Natural killer cell (primary cell): ENCODE measurements at regions not wholly inside any gene's neighbourhood (a gene's known extent, or its start where the extent isn't known, plus 50 kb on each side); places are given as distances from the start of the nearest gene placed in this dataset.

Source experiments
- ATAC-seq, 3 donors: fragments of 150-1000 bp in 2 of 3; fragments of 200-7000 bp in 1 of 3; cut with Tn5 transposase; 1 replicate in 1 of 3; 2 replicates in 2 of 3; pipeline ENCODE4 v1.10.0; 2021; ENCODE audit warnings: mild to moderate bottlenecking in 2 of 3, moderate library complexity in 2 of 3
- DNase-seq, 2 donors: peaks; one replicate each; pipeline versions ENCODE4 v3.0.0 to v3.0.0-alpha.2; 2013 to 2021; ENCODE audit warnings: mixed read lengths in 1 of 2
- H3K27ac ChIP-seq: one replicate; pipeline ENCODE4 v1.5.1; 2013; ENCODE audit warnings: mild to moderate bottlenecking, low read length
- H3K27me3 ChIP-seq: one replicate; pipeline ENCODE4 v1.6.1; 2013; ENCODE audit warnings: low read length; ENCODE audit not compliant: control insufficient read depth, insufficient read depth
- H3K36me3 ChIP-seq: one replicate; pipeline ENCODE4 v1.6.1; 2013; ENCODE audit warnings: low read length; ENCODE audit not compliant: control insufficient read depth, insufficient read depth
- H3K4me1 ChIP-seq: one replicate; pipeline ENCODE4 v1.6.1; 2013; ENCODE audit warnings: low read length; ENCODE audit not compliant: control insufficient read depth, insufficient read depth
- H3K4me3 ChIP-seq: one replicate; pipeline ENCODE4 v1.5.1; 2013; ENCODE audit warnings: low read length
- H3K9me3 ChIP-seq: one replicate; pipeline ENCODE4 v1.6.1; 2013; ENCODE audit warnings: low read length; ENCODE audit not compliant: control insufficient read depth, insufficient read depth
- H3K27ac Mint-ChIP-seq, 2 donors: one replicate each; pipeline ENCODE4 v1.8.0; 2022; ENCODE audit warnings: mild to moderate bottlenecking in 2 of 2, mixed read lengths in 2 of 2, moderate library complexity in 1 of 2
- H3K27me3 Mint-ChIP-seq, 2 donors: one replicate each; pipeline ENCODE4 v1.8.0; 2022; ENCODE audit warnings: low read depth in 2 of 2, mixed read lengths in 2 of 2
- H3K36me3 Mint-ChIP-seq: one replicate; pipeline ENCODE4 v1.8.0; 2022; ENCODE audit warnings: mixed read lengths
- H3K4me1 Mint-ChIP-seq, 2 donors: one replicate each; pipeline ENCODE4 v1.8.0; 2022; ENCODE audit warnings: mixed read lengths in 2 of 2
- H3K4me3 Mint-ChIP-seq: one replicate; pipeline ENCODE4 v1.8.0; 2022; ENCODE audit warnings: mild to moderate bottlenecking, moderate library complexity, mixed read lengths
- H3K9me3 Mint-ChIP-seq, 2 donors: one replicate each; pipeline ENCODE4 v1.8.0; 2022; ENCODE audit warnings: mixed read lengths in 2 of 2
- WGBS: methylation state at CpG from one replicate; pipeline ENCODE4 v1.1.7; 2013; ENCODE audit warnings: missing lambda C conversion rate; ENCODE audit not compliant: insufficient coverage; 5-methylcytosine and 5-hydroxymethylcytosine counted together
- intact Hi-C: fragments of 100-400 bp; cut with micrococcal nuclease; formaldehyde crosslinking; loops from one replicate; pipeline ENCODE4 v1.14.2; 2022
- TF ChIP-seq, protein P1 (sequence below): fragments of 200-600 bp; IDR thresholded peaks from one replicate; pipeline ENCODE4 v1.8.0; 2022; ENCODE audit warnings: antibody characterized with exemption

DNA sequence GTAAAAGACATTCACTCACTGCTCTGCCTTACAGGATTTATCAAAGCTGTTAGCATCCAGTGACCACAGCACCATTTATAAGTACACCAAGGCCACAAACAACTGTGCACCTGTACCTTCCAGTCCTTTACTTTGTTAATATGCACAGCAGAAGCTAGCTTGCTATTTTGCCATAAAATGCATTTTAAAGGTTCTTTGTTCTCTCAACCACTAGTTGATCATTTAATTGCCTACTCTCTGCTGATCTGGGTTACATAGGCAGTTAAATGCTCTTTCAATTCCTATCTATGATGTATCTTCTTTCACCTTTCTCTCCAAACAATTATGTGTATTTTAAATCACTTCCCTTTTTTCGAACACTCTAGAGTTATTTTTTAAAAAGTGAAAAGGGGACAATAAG lies 126.4 kb downstream of the SIPA1L2 start:
- Histone ChIP-seq H3K36me3 (no peaks in the 10 kb centered on the region), H3K27me3 (no peaks in the 10 kb centered on the region), H3K4me1 (no peaks in the 10 kb centered on the region), H3K27ac (no peak overlapping the region), H3K4me3 (no peak overlapping the region), H3K9me3 (no peaks in the 10 kb centered on the region)
- H3K36me3 Mint-ChIP-seq: no peaks in the 10 kb centered on the region
- no peak overlapping the region for H3K27ac Mint-ChIP-seq
- TF ChIP-seq, protein P1, sequence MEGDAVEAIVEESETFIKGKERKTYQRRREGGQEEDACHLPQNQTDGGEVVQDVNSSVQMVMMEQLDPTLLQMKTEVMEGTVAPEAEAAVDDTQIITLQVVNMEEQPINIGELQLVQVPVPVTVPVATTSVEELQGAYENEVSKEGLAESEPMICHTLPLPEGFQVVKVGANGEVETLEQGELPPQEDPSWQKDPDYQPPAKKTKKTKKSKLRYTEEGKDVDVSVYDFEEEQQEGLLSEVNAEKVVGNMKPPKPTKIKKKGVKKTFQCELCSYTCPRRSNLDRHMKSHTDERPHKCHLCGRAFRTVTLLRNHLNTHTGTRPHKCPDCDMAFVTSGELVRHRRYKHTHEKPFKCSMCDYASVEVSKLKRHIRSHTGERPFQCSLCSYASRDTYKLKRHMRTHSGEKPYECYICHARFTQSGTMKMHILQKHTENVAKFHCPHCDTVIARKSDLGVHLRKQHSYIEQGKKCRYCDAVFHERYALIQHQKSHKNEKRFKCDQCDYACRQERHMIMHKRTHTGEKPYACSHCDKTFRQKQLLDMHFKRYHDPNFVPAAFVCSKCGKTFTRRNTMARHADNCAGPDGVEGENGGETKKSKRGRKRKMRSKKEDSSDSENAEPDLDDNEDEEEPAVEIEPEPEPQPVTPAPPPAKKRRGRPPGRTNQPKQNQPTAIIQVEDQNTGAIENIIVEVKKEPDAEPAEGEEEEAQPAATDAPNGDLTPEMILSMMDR: no peak
- intact Hi-C loops: no loop called here
- no CpG with 5 or more reads among the region's 1 CpG for WGBS
- peaks cover 13 to 19% of the 10 kb centered on the region in 2 donors for H3K27me3 Mint-ChIP-seq
- ATAC-seq (no peak), DNase-seq (no peak)
- H3K4me3 Mint-ChIP-seq: no peak overlapping the region
- no peaks in the 10 kb centered on the region for H3K9me3 Mint-ChIP-seq
- H3K4me1 Mint-ChIP-seq: peaks cover 0 to 11% of the 10 kb centered on the region in 2 donors

DNA sequence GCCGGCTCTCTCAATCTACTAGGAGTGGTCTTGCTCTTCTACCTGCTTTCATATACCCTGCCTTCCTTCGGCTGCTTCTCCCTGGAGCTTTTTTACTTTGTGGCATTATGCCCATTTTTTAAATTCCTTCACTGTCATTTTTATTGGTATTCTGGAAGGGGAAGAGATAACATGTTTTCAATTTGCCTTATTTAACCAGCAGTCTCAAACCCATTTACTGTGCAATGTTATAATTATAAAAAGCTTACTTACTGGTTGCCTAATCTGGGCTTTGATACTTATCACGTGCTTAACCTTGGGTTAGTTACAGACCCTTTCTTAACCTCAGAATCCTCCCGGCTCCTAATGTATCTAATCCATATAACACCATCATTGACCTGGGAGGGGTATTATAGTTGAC lies 128.1 kb downstream of the SIPA1L2 start:
- 100% methylated on average over 1 of the region's 4 CpGs for WGBS

DNA sequence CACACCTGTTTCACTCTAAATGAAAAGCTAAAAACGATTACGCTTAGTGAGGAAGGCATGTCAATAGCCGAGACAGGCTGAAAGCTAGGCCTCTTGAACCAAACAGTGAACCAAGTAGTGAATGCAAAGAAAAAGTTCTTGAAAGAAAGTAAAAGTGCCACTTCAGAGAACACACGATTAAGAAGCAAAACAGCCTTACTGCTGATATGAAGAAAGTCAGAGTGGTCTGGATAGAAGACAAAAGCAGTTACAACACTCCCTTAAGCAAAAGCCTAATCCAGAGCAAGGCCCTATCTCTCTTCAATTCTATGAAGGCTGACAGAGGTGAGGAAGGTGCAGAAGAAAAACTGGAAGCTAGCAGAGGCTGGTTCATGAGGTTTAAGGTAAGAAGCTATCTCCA lies 130.7 kb downstream of the SIPA1L2 start:
- Mint-ChIP-seq H3K27me3 (peaks cover 7 to 15% of the 10 kb centered on the region in 2 donors), H3K4me3 (no peak overlapping the region), H3K27ac (no peak overlapping the region), H3K9me3 (no peaks in the 10 kb centered on the region), H3K36me3 (no peaks in the 10 kb centered on the region), H3K4me1 (no peaks in the 10 kb centered on the region)
- ATAC-seq (no peak), DNase-seq (no peak)
- no peak overlapping the region for H3K4me3 ChIP-seq
- H3K4me1 ChIP-seq: no peaks in the 10 kb centered on the region
- intact Hi-C loops: no loop called here
- H3K27me3 ChIP-seq: no peaks in the 10 kb centered on the region
- H3K9me3 ChIP-seq: no peaks in the 10 kb centered on the region
- H3K36me3 ChIP-seq: no peaks in the 10 kb centered on the region
- no peak overlapping the region for H3K27ac ChIP-seq
- 82% methylated on average over 4 of the region's 4 CpGs for WGBS
- TF ChIP-seq, protein P1: no peak

More for the DNA sequence above, 128.1 kb downstream of the SIPA1L2 start:
- DNase-seq: no peak
- Histone ChIP-seq H3K36me3 (no peaks in the 10 kb centered on the region), H3K9me3 (no peaks in the 10 kb centered on the region), H3K27me3 (no peaks in the 10 kb centered on the region), H3K4me1 (no peaks in the 10 kb centered on the region), H3K27ac (no peak overlapping the region), H3K4me3 (no peak overlapping the region)
- H3K4me1 Mint-ChIP-seq: peaks cover 0 to 11% of the 10 kb centered on the region in 2 donors
- TF ChIP-seq, protein P1: no peak
- H3K4me3 Mint-ChIP-seq: no peak overlapping the region
- no peak overlapping the region for H3K27ac Mint-ChIP-seq
- no peaks in the 10 kb centered on the region for H3K36me3 Mint-ChIP-seq
- intact Hi-C loops: no loop called here
- H3K9me3 Mint-ChIP-seq: no peaks in the 10 kb centered on the region
- no peak for ATAC-seq
- H3K27me3 Mint-ChIP-seq: peaks cover 13 to 18% of the 10 kb centered on the region in 2 donors

DNA sequence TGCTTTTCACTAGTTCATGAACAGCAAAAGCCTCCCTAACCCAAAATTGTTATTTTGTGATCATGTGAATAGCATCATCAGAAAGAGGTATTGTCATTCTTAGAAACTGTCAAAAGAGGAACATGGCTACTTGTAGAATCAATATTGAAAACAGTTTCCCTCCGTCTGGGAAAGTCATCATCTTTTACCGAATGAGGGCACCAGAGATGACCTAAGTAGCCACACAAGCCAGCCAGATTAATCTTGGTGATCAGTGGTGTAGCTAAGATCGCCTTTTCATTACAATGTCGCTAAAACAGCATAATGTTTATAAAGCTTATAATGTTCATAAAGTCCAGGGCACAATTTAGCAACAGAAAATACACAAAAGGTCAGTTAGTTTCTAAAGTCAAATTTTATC lies 136.1 kb downstream of the SIPA1L2 start:
- no peak overlapping the region for H3K4me3 Mint-ChIP-seq
- no peaks in the 10 kb centered on the region for H3K4me1 ChIP-seq
- H3K9me3 ChIP-seq: no peaks in the 10 kb centered on the region
- H3K27me3 ChIP-seq: no peaks in the 10 kb centered on the region
- TF ChIP-seq, protein P1: no peak
- no peaks in the 10 kb centered on the region for H3K4me1 Mint-ChIP-seq
- H3K27me3 Mint-ChIP-seq: peaks cover 8 to 10% of the 10 kb centered on the region in 2 donors
- DNase-seq (no peak), ATAC-seq (no peak)
- H3K4me3 ChIP-seq: no peak overlapping the region
- H3K36me3 ChIP-seq: no peaks in the 10 kb centered on the region
- no peak overlapping the region for H3K27ac ChIP-seq
- no peaks in the 10 kb centered on the region for H3K9me3 Mint-ChIP-seq
- WGBS: 93% methylated on average over 4 of the region's 4 CpGs
- H3K36me3 Mint-ChIP-seq: no peaks in the 10 kb centered on the region
- no peak overlapping the region for H3K27ac Mint-ChIP-seq
- intact Hi-C loops: no loop called here
